ENCODE measurements at regions not wholly inside any gene's neighbourhood (a gene's known extent, or its start where the extent isn't known, plus 50 kb on each side); places are given as distances from the start of the nearest gene placed in this dataset.

- H3K4me1 Mint-ChIP-seq (ENCODE audit: low read depth): no peaks in the 10 kb centered on the region
- H3K36me3 Mint-ChIP-seq (ENCODE audit: low read depth): no peaks in the 10 kb centered on the region
- CTCF ChIA-PET: no interaction called here
- no peak overlapping the region for H3K4me3 Mint-ChIP-seq
- no peaks in the 10 kb centered on the region for H3K9me3 Mint-ChIP-seq
- no peak for DNase-seq
- intact Hi-C loops (cut with micrococcal nuclease): no loop called here
- H3K27me3 Mint-ChIP-seq (ENCODE audit: low read depth): peaks cover 5% of the 10 kb centered on the region
- no peak overlapping the region for H3K27ac Mint-ChIP-seq
Measured at GRCh38 chr12:90246688-90247087, 538.0 kb upstream of the ATP2B1 start.

- H3K27me3 Mint-ChIP-seq (ENCODE audit: low read depth): peaks cover 5% of the 10 kb centered on the region
- CTCF ChIA-PET: no interaction called here
- intact Hi-C loops (cut with micrococcal nuclease): no loop called here
- no peaks in the 10 kb centered on the region for H3K4me1 Mint-ChIP-seq (ENCODE audit: low read depth)
- H3K36me3 Mint-ChIP-seq (ENCODE audit: low read depth): no peaks in the 10 kb centered on the region
- DNase-seq: no peak
- no peak overlapping the region for H3K27ac Mint-ChIP-seq
- no peak overlapping the region for H3K4me3 Mint-ChIP-seq
- no peaks in the 10 kb centered on the region for H3K9me3 Mint-ChIP-seq
Measured at GRCh38 chr12:90245391-90245790, 536.8 kb upstream of the ATP2B1 start.

- Mint-ChIP-seq H3K4me1 (ENCODE audit: low read depth) (no peaks in the 10 kb centered on the region), H3K9me3 (no peaks in the 10 kb centered on the region), H3K27me3 (ENCODE audit: low read depth) (peaks cover 6% of the 10 kb centered on the region), H3K36me3 (ENCODE audit: low read depth) (no peaks in the 10 kb centered on the region), H3K27ac (no peak overlapping the region), H3K4me3 (no peak overlapping the region)
- no peak for DNase-seq
- CTCF ChIA-PET: no interaction called here
- intact Hi-C loops (cut with micrococcal nuclease): no loop called here
Measured at GRCh38 chr12:90244232-90244631, 535.6 kb upstream of the ATP2B1 start.

- Mint-ChIP-seq H3K36me3 (ENCODE audit: low read depth) (no peaks in the 10 kb centered on the region), H3K4me1 (ENCODE audit: low read depth) (no peaks in the 10 kb centered on the region), H3K27ac (no peak overlapping the region), H3K4me3 (no peak overlapping the region), H3K27me3 (ENCODE audit: low read depth) (peaks cover 3% of the 10 kb centered on the region), H3K9me3 (no peaks in the 10 kb centered on the region)
- CTCF ChIA-PET: interaction anchor here (0.6 kb wide), 1 partner anchor 585 kb away, joined by 3 read pairs; no protein-coding TSS in a partner anchor
- intact Hi-C loops (cut with micrococcal nuclease): no loop called here
- no peak for DNase-seq
Measured at GRCh38 chr12:90243211-90243610, 534.6 kb upstream of the ATP2B1 start.

GRCh38 chr12:90239732-90240260 is 531.2 kb upstream of the ATP2B1 start:
- Mint-ChIP-seq H3K4me1 (ENCODE audit: low read depth) (peaks cover 2% of the 10 kb centered on the region), H3K9me3 (no peaks in the 10 kb centered on the region), H3K27ac (no peak overlapping the region), H3K27me3 (ENCODE audit: low read depth) (peaks cover 14% of the 10 kb centered on the region), H3K36me3 (ENCODE audit: low read depth) (no peaks in the 10 kb centered on the region), H3K4me3 (no peak overlapping the region)
- intact Hi-C loops (cut with micrococcal nuclease): no loop called here
- no peak for DNase-seq
- CTCF ChIA-PET: interaction anchor here (0.6 kb wide), 1 partner anchor 115 kb away, joined by 4 read pairs; no protein-coding TSS in a partner anchor

GRCh38 chr12:90238663-90239271 is 530.1 kb upstream of the ATP2B1 start:
- no peak overlapping the region for H3K4me3 Mint-ChIP-seq
- intact Hi-C loops (cut with micrococcal nuclease): no loop called here
- H3K36me3 Mint-ChIP-seq (ENCODE audit: low read depth): no peaks in the 10 kb centered on the region
- peaks cover 2% of the 10 kb centered on the region for H3K4me1 Mint-ChIP-seq (ENCODE audit: low read depth)
- H3K27me3 Mint-ChIP-seq (ENCODE audit: low read depth): peaks cover 16% of the 10 kb centered on the region
- DNase-seq: no peak
- no peaks in the 10 kb centered on the region for H3K9me3 Mint-ChIP-seq
- H3K27ac Mint-ChIP-seq: no peak overlapping the region
- CTCF ChIA-PET: no interaction called here

GRCh38 chr12:90237841-90238240 is 529.2 kb upstream of the ATP2B1 start:
- peaks cover 18% of the 10 kb centered on the region for H3K27me3 Mint-ChIP-seq (ENCODE audit: low read depth)

GRCh38 chr12:90235642-90236041 is 527.0 kb upstream of the ATP2B1 start:
- H3K27me3 Mint-ChIP-seq (ENCODE audit: low read depth): peaks cover 18% of the 10 kb centered on the region
- CTCF ChIA-PET: no interaction called here
- no peaks in the 10 kb centered on the region for H3K36me3 Mint-ChIP-seq (ENCODE audit: low read depth)
- H3K27ac Mint-ChIP-seq: no peak overlapping the region
- H3K9me3 Mint-ChIP-seq: no peaks in the 10 kb centered on the region
- H3K4me1 Mint-ChIP-seq (ENCODE audit: low read depth): peaks cover 2% of the 10 kb centered on the region
- DNase-seq: no peak
- no peak overlapping the region for H3K4me3 Mint-ChIP-seq
- intact Hi-C loops (cut with micrococcal nuclease): no loop called here

More at GRCh38 chr12:90237841-90238240, 529.2 kb upstream of the ATP2B1 start:
- Mint-ChIP-seq H3K4me3 (no peak overlapping the region), H3K27ac (no peak overlapping the region), H3K9me3 (no peaks in the 10 kb centered on the region), H3K4me1 (ENCODE audit: low read depth) (peaks cover 2% of the 10 kb centered on the region), H3K36me3 (ENCODE audit: low read depth) (no peaks in the 10 kb centered on the region)
- CTCF ChIA-PET: no interaction called here
- no peak for DNase-seq
- intact Hi-C loops (cut with micrococcal nuclease): no loop called here

- CTCF ChIA-PET: no interaction called here
- Mint-ChIP-seq H3K36me3 (ENCODE audit: low read depth) (no peaks in the 10 kb centered on the region), H3K4me1 (ENCODE audit: low read depth) (peaks cover 2% of the 10 kb centered on the region), H3K9me3 (no peaks in the 10 kb centered on the region), H3K27me3 (ENCODE audit: low read depth) (peaks cover 18% of the 10 kb centered on the region), H3K27ac (no peak overlapping the region), H3K4me3 (no peak overlapping the region)
- no peak for DNase-seq
- intact Hi-C loops (cut with micrococcal nuclease): no loop called here
Measured at GRCh38 chr12:90234472-90234871, 525.8 kb upstream of the ATP2B1 start.

GRCh38 chr12:90233168-90234100 is 524.8 kb upstream of the ATP2B1 start:
- H3K9me3 Mint-ChIP-seq: no peaks in the 10 kb centered on the region
- H3K27me3 Mint-ChIP-seq (ENCODE audit: low read depth): peaks cover 20% of the 10 kb centered on the region
- DNase-seq: no peak
- peaks cover 2% of the 10 kb centered on the region for H3K4me1 Mint-ChIP-seq (ENCODE audit: low read depth)
- H3K27ac Mint-ChIP-seq: no peak overlapping the region
- H3K36me3 Mint-ChIP-seq (ENCODE audit: low read depth): no peaks in the 10 kb centered on the region
- no peak overlapping the region for H3K4me3 Mint-ChIP-seq
- intact Hi-C loops (cut with micrococcal nuclease): no loop called here
- CTCF ChIA-PET: no interaction called here

GRCh38 chr12:90229407-90230170 is 521.0 kb upstream of the ATP2B1 start:
- DNase-seq: no peak
- intact Hi-C loops (cut with micrococcal nuclease): no loop called here
- CTCF ChIA-PET: no interaction called here
- Mint-ChIP-seq H3K9me3 (no peaks in the 10 kb centered on the region), H3K4me3 (no peak overlapping the region), H3K4me1 (ENCODE audit: low read depth) (no peaks in the 10 kb centered on the region), H3K36me3 (ENCODE audit: low read depth) (no peaks in the 10 kb centered on the region), H3K27ac (no peak overlapping the region), H3K27me3 (ENCODE audit: low read depth) (peaks cover 20% of the 10 kb centered on the region)

GRCh38 chr12:90226211-90226610 is 517.6 kb upstream of the ATP2B1 start:
- CTCF ChIA-PET: interaction anchor here (0.7 kb wide), 1 partner anchor 1508 kb away, joined by 3 read pairs; no protein-coding TSS in a partner anchor
- Mint-ChIP-seq H3K27me3 (ENCODE audit: low read depth) (peaks cover 18% of the 10 kb centered on the region), H3K9me3 (no peaks in the 10 kb centered on the region), H3K27ac (no peak overlapping the region), H3K4me1 (ENCODE audit: low read depth) (no peaks in the 10 kb centered on the region), H3K4me3 (no peak overlapping the region), H3K36me3 (ENCODE audit: low read depth) (no peaks in the 10 kb centered on the region)
- intact Hi-C loops (cut with micrococcal nuclease): no loop called here
- no peak for DNase-seq
